Left lung (tissue), 4 donors: ENCODE measurements at regions not wholly inside any gene's neighbourhood (a gene's known extent, or its start where the extent isn't known, plus 50 kb on each side); places are given as distances from the start of the nearest gene placed in this dataset.

Source experiments
- ATAC-seq: fragments of 200-7000 bp; cut with Tn5 transposase; one replicate; pipeline ENCODE4 v1.9.1; 2020; ENCODE audit warnings: moderate library complexity
- DNase-seq, 4 donors: peaks; one replicate each; pipeline ENCODE4 v3.0.0-alpha.2; 2013 to 2020
- H3K27ac ChIP-seq, 2 donors: fragments of 200-600 bp; sonication (generic) in 1 of 2; one replicate each; pipeline versions ENCODE4 v1.5.0 to v1.8.0; 2020 to 2021
- H3K27me3 ChIP-seq, 2 donors: fragments of 200-600 bp; sonication (generic) in 1 of 2; one replicate each; pipeline versions ENCODE4 v1.5.0 to v1.8.0; 2020 to 2021
- H3K36me3 ChIP-seq, 2 donors: fragments of 200-600 bp; sonication (generic) in 1 of 2; one replicate each; pipeline versions ENCODE4 v1.5.0 to v1.8.0; 2020 to 2021
- H3K4me1 ChIP-seq, 2 donors: fragments of 200-600 bp; one replicate each; pipeline ENCODE4 v1.8.0; 2021
- H3K4me3 ChIP-seq, 2 donors: fragments of 200-600 bp; sonication (generic) in 1 of 2; one replicate each; pipeline versions ENCODE4 v1.5.0 to v1.8.0; 2020 to 2021; ENCODE audit warnings: mild to moderate bottlenecking in 1 of 2
- H3K9me3 ChIP-seq, 2 donors: fragments of 200-600 bp; sonication (generic) in 1 of 2; one replicate each; pipeline versions ENCODE4 v1.5.0 to v1.8.0; 2020 to 2021
- intact Hi-C, 2 donors: fragments of 100-400 bp; cut with DNase I; formaldehyde crosslinking; loops; one replicate each; pipeline versions ENCODE4 v1.11.2 to v1.14.2; 2022
- TF ChIP-seq, protein P1 (sequence below), 2 donors: fragments of 200-600 bp; sonication (generic) in 1 of 2; IDR thresholded peaks; one replicate each; pipeline versions ENCODE4 v1.5.0 to v1.8.0; 2021; ENCODE audit warnings: antibody characterized with exemption in 2 of 2
- donor health status: DM: no; HTN: yes; CAD: no.
- donor health status: DM: no; HTN: no; CAD: no.

DNA sequence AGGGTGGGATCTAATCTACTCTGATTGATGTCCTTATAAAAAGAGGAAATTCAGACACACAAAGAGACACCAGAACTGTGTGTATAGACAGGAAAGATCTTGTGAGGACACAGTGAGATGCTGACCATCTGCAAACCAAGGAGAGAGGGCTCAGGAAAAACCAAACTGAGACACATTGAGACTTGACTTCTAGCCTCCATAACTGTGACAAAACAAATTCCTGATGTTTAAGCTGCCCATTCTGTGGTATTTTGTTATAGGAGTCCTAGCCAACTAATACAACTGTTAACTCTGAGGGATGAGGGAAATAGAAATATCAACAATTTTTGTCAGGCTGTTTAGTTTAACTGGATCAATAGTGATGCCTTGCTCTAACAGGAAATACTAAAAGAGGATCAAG lies 93.4 kb upstream of the COL3A1 start:
- TF ChIP-seq, protein P1, sequence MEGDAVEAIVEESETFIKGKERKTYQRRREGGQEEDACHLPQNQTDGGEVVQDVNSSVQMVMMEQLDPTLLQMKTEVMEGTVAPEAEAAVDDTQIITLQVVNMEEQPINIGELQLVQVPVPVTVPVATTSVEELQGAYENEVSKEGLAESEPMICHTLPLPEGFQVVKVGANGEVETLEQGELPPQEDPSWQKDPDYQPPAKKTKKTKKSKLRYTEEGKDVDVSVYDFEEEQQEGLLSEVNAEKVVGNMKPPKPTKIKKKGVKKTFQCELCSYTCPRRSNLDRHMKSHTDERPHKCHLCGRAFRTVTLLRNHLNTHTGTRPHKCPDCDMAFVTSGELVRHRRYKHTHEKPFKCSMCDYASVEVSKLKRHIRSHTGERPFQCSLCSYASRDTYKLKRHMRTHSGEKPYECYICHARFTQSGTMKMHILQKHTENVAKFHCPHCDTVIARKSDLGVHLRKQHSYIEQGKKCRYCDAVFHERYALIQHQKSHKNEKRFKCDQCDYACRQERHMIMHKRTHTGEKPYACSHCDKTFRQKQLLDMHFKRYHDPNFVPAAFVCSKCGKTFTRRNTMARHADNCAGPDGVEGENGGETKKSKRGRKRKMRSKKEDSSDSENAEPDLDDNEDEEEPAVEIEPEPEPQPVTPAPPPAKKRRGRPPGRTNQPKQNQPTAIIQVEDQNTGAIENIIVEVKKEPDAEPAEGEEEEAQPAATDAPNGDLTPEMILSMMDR (IDR thresholded peaks at IDR 0.05), result no peak
- intact Hi-C loops, result no loop called here
- ATAC-seq (no peak), DNase-seq (no peak)
- no peaks in the 10 kb centered on the region for H3K36me3 ChIP-seq
- no peak overlapping the region for H3K4me3 ChIP-seq
- no peaks in the 10 kb centered on the region for H3K4me1 ChIP-seq
- H3K27me3 ChIP-seq, result no peaks in the 10 kb centered on the region
- H3K27ac ChIP-seq, result no peak overlapping the region
- no peaks in the 10 kb centered on the region for H3K9me3 ChIP-seq

DNA sequence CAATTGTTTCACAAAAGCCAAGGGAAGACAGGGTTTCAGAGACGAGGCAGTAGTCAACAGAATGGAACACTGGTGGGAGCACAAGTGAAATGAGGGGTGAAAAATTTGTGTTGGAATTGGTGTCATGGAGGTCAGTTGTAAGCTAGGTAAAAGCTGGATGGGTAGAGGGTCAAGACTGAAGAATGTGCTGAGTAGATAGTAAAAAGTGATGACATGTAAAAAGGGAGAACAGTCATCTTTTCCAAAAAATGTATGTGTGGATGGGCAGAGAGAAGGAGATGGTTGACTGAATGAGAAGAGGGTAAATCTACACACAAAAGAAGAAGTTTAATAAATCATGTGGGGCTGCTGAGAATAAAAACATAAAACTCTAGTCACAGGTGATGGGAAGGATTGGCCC lies 92.7 kb upstream of the COL3A1 start:
- Histone ChIP-seq H3K36me3 (no peaks in the 10 kb centered on the region), H3K27me3 (no peaks in the 10 kb centered on the region), H3K4me3 (no peak overlapping the region), H3K27ac (no peak overlapping the region), H3K9me3 (no peaks in the 10 kb centered on the region), H3K4me1 (no peaks in the 10 kb centered on the region)
- intact Hi-C loops, result no loop called here
- ATAC-seq, result no peak
- TF ChIP-seq, protein P1 (IDR thresholded peaks at IDR 0.05), result no peak
- DNase-seq, result no peak

DNA sequence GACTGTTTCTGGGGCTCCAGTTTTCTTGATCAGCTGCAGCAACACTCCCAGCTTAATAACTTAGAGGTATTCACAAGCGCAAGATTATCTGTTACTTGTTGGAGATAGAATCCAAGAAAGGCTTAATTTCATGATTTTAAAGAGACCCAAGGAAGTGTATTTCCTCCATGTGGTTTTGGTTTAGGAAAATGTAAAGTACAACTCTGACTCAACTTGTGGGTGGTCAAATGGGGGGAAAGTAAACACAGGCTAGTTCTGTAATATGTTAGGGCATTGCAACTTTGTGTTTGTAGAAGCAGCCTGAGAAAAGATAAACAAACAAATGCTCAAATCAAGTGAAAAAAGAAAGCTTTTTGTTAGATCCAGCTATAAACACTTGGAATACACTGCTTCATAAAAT lies 90.1 kb upstream of the COL3A1 start:
- Histone ChIP-seq H3K27me3 (no peaks in the 10 kb centered on the region), H3K36me3 (no peaks in the 10 kb centered on the region), H3K4me1 (no peaks in the 10 kb centered on the region), H3K4me3 (no peak overlapping the region), H3K9me3 (peaks cover 0 to 4% of the 10 kb centered on the region in 2 donors), H3K27ac (peak overlapping the region in 1 of 2 donors; percentile 46)
- intact Hi-C loops, result no loop called here
- no peak for ATAC-seq
- DNase-seq, result peak in 1 of 4 donors; percentile 71
- TF ChIP-seq, protein P1 (IDR thresholded peaks at IDR 0.05), result no peak

DNA sequence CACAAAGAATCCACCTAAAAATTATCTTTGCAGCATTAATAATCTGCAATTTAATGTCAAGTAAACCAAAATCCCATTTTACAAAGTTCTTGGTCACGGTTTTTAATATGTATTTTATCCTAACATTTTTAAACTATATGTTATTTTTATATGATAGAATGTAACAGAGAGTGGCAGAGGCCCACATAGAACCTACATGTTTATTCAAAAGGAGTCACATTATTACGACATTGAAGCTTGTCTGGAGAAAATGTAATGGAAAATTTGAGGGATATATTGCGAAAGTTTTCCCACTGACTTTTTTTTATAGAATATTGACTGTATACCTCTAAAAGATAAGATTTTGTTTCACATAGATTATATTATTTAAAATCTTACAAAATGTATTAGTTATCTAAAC lies 89.7 kb upstream of the COL3A1 start:
- TF ChIP-seq, protein P1 (IDR thresholded peaks at IDR 0.05), result no peak
- H3K9me3 ChIP-seq, result peaks cover 0 to 4% of the 10 kb centered on the region in 2 donors
- no peaks in the 10 kb centered on the region for H3K4me1 ChIP-seq
- no peaks in the 10 kb centered on the region for H3K36me3 ChIP-seq
- no peak overlapping the region for H3K4me3 ChIP-seq
- no peaks in the 10 kb centered on the region for H3K27me3 ChIP-seq
- peak in 1 of 4 donors; percentile 53 for DNase-seq
- intact Hi-C loops, result no loop called here
- ATAC-seq, result no peak
- peak overlapping the region in 1 of 2 donors; percentile 46 for H3K27ac ChIP-seq

DNA sequence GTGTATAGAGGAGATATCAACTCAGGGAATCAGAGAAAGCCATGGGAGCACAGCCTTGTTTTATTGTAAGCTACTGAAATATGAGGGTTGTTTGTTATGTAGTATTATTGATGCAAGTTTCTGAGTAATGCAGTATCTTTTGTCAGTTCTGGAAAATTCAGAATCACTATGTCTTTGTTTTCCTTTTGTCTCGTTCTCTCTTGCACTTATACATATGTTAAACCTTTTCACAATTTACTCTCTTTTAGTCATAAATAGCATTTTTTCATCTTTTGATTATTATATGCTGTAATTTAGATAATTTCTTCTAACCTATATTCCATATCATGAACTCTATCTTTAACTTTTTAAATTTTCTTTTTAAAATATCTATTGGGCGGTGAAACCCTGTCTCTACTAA lies 85.0 kb upstream of the COL3A1 start:
- intact Hi-C loops, result no loop called here
- ATAC-seq, result no peak
- no peak for DNase-seq
- Histone ChIP-seq H3K4me3 (no peak overlapping the region), H3K4me1 (peaks cover 0 to 3% of the 10 kb centered on the region in 2 donors), H3K27ac (no peak overlapping the region), H3K27me3 (no peaks in the 10 kb centered on the region), H3K36me3 (no peaks in the 10 kb centered on the region), H3K9me3 (peaks cover 0 to 12% of the 10 kb centered on the region in 2 donors)
- TF ChIP-seq, protein P1 (IDR thresholded peaks at IDR 0.05), result no peak
